Uterus (tissue), 3 donors: ENCODE measurements at regions not wholly inside any gene's neighbourhood (a gene's known extent, or its start where the extent isn't known, plus 50 kb on each side); places are given as distances from the start of the nearest gene placed in this dataset.

ENCODE experiments used
- DNase-seq, 2 donors: peaks; one replicate each; pipeline ENCODE4 v3.0.0-alpha.2; 2019 to 2020
- H3K27ac ChIP-seq, 2 donors: fragments of 200-600 bp; sonication (generic); 1 replicate in 1 of 2; 2 replicates in 1 of 2; pipeline ENCODE4 v1.5.1; 2016 to 2018
- H3K27me3 ChIP-seq, 2 donors: fragments of 200-600 bp; sonication (generic); one replicate each; pipeline ENCODE4 v1.5.1; 2018 to 2019; ENCODE audit warnings: control low read depth in 1 of 2
- H3K36me3 ChIP-seq, 2 donors: fragments of 200-600 bp; sonication (generic); one replicate each; pipeline ENCODE4 v1.5.1; 2019; ENCODE audit warnings: control low read depth in 1 of 2
- H3K4me1 ChIP-seq, 2 donors: fragments of 200-600 bp; sonication (generic); one replicate each; pipeline ENCODE4 v1.5.1; 2018 to 2019; ENCODE audit warnings: control low read depth in 1 of 2
- H3K4me3 ChIP-seq, 2 donors: fragments of 200-600 bp; sonication (generic); 1 replicate in 1 of 2; 2 replicates in 1 of 2; pipeline ENCODE4 v1.5.1; 2018 to 2019; ENCODE audit warnings: mild to moderate bottlenecking in 1 of 2
- H3K9me3 ChIP-seq, 2 donors: fragments of 200-600 bp; sonication (generic); one replicate each; pipeline ENCODE4 v1.5.1; 2019; ENCODE audit warnings: control low read depth in 1 of 2
- CTCF ChIP-seq, 4 experiments: fragments of 200-600 bp in 2 of 4; fragments of 450-650 bp in 2 of 4; sonication (generic) in 2 of 4; IDR thresholded peaks; one replicate each; pipeline ENCODE4 v1.5.1; 2016 to 2019; ENCODE audit warnings: antibody characterized with exemption in 4 of 4, mild to moderate bottlenecking in 2 of 4, moderate library complexity in 1 of 4
- POLR2A ChIP-seq, 2 donors: fragments of 450-650 bp; IDR thresholded peaks; one replicate each; pipeline ENCODE4 v1.6.1; 2016; ENCODE audit warnings: antibody characterized with exemption in 2 of 2, mild to moderate bottlenecking in 1 of 2, moderate library complexity in 1 of 2
- intact Hi-C: fragments of 100-400 bp; cut with DNase I; formaldehyde crosslinking; loops from one replicate; pipeline ENCODE4 v1.15.1; 2023; ENCODE audit warnings: low total_unique reads
- donor health status: DM: yes; HTN: yes; CAD: no.

- no peaks in the 10 kb centered on the region for H3K27me3 ChIP-seq
- no peak for DNase-seq
- intact Hi-C loops = no loop called here
- no peaks in the 10 kb centered on the region for H3K36me3 ChIP-seq
- no peaks in the 10 kb centered on the region for H3K4me1 ChIP-seq
- no peaks in the 10 kb centered on the region for H3K9me3 ChIP-seq
- H3K4me3 ChIP-seq = no peak overlapping the region
- TF ChIP-seq CTCF (IDR thresholded peaks at IDR 0.05) (no peak), POLR2A (IDR thresholded peaks at IDR 0.05) (no peak)
- no peak overlapping the region for H3K27ac ChIP-seq
Observed at GRCh38 chr5:54852007-54852406, 133.4 kb downstream of the ESM1 start.

GRCh38 chr5:54851449-54851848 lies 133.9 kb downstream of the ESM1 start:
- DNase-seq = no peak
- Histone ChIP-seq H3K9me3 (no peaks in the 10 kb centered on the region), H3K4me3 (no peak overlapping the region), H3K27me3 (no peaks in the 10 kb centered on the region), H3K36me3 (no peaks in the 10 kb centered on the region), H3K27ac (no peak overlapping the region), H3K4me1 (no peaks in the 10 kb centered on the region)
- TF ChIP-seq CTCF (IDR thresholded peaks at IDR 0.05) (no peak), POLR2A (IDR thresholded peaks at IDR 0.05) (no peak)
- intact Hi-C loops = no loop called here

- no peaks in the 10 kb centered on the region for H3K4me1 ChIP-seq
- DNase-seq = no peak
- intact Hi-C loops = no loop called here
- no peaks in the 10 kb centered on the region for H3K27me3 ChIP-seq
- no peak overlapping the region for H3K4me3 ChIP-seq
- no peak for TF ChIP-seq POLR2A (IDR thresholded peaks at IDR 0.05)
- TF ChIP-seq CTCF (IDR thresholded peaks at IDR 0.05) = no peak
- H3K9me3 ChIP-seq = no peaks in the 10 kb centered on the region
- H3K36me3 ChIP-seq = no peaks in the 10 kb centered on the region
- H3K27ac ChIP-seq = no peak overlapping the region
Observed at GRCh38 chr5:54848581-54848980, 136.8 kb downstream of the ESM1 start.

- no peaks in the 10 kb centered on the region for H3K4me1 ChIP-seq
- H3K27ac ChIP-seq = no peak overlapping the region
- intact Hi-C loops = no loop called here
Observed at GRCh38 chr5:54845567-54845941, 139.8 kb downstream of the ESM1 start.

GRCh38 chr5:54844905-54845566 lies 140.4 kb downstream of the ESM1 start:
- intact Hi-C loops = loop anchor here (5.0 kb wide), 1 partner anchor 328 kb away; the partner anchor contains the start of gene SNX18
- no peak overlapping the region for H3K4me3 ChIP-seq
- H3K4me1 ChIP-seq = no peaks in the 10 kb centered on the region
- peak overlapping the region in 1 of 2 donors; percentile 52 for H3K27ac ChIP-seq
- H3K27me3 ChIP-seq = no peaks in the 10 kb centered on the region
- DNase-seq = no peak
- H3K36me3 ChIP-seq = no peaks in the 10 kb centered on the region
- TF ChIP-seq CTCF (IDR thresholded peaks at IDR 0.05) (peak; percentile 58 to 75 (median 68)), POLR2A (IDR thresholded peaks at IDR 0.05) (no peak)
- H3K9me3 ChIP-seq = no peaks in the 10 kb centered on the region

More at GRCh38 chr5:54845567-54845941, 139.8 kb downstream of the ESM1 start:
- no peak for DNase-seq
- Histone ChIP-seq H3K4me3 (no peak overlapping the region), H3K36me3 (no peaks in the 10 kb centered on the region), H3K9me3 (no peaks in the 10 kb centered on the region), H3K27me3 (no peaks in the 10 kb centered on the region)
- TF ChIP-seq CTCF (IDR thresholded peaks at IDR 0.05) = no peak
- no peak for TF ChIP-seq POLR2A (IDR thresholded peaks at IDR 0.05)
